Uterus (tissue), 2 donors: ENCODE measurements at regions not wholly inside any gene's neighbourhood (a gene's known extent, or its start where the extent isn't known, plus 50 kb on each side); places are given as distances from the start of the nearest gene placed in this dataset.

Source experiments
- POLR2A ChIP-seq, 2 donors: fragments of 450-650 bp; IDR thresholded peaks; one replicate each; pipeline ENCODE4 v1.6.1; 2016; ENCODE audit warnings: antibody characterized with exemption in 2 of 2, mild to moderate bottlenecking in 1 of 2, moderate library complexity in 1 of 2
- TF ChIP-seq, protein P1 (sequence below), 4 experiments: fragments of 200-600 bp in 2 of 4; fragments of 450-650 bp in 2 of 4; sonication (generic) in 2 of 4; IDR thresholded peaks; one replicate each; pipeline ENCODE4 v1.5.1; 2016 to 2019; ENCODE audit warnings: antibody characterized with exemption in 4 of 4, mild to moderate bottlenecking in 2 of 4, moderate library complexity in 1 of 4

GRCh38 chr1:184145083-184145482, 93.6 kb downstream of the TSEN15 start:
- TF ChIP-seq, protein P1, sequence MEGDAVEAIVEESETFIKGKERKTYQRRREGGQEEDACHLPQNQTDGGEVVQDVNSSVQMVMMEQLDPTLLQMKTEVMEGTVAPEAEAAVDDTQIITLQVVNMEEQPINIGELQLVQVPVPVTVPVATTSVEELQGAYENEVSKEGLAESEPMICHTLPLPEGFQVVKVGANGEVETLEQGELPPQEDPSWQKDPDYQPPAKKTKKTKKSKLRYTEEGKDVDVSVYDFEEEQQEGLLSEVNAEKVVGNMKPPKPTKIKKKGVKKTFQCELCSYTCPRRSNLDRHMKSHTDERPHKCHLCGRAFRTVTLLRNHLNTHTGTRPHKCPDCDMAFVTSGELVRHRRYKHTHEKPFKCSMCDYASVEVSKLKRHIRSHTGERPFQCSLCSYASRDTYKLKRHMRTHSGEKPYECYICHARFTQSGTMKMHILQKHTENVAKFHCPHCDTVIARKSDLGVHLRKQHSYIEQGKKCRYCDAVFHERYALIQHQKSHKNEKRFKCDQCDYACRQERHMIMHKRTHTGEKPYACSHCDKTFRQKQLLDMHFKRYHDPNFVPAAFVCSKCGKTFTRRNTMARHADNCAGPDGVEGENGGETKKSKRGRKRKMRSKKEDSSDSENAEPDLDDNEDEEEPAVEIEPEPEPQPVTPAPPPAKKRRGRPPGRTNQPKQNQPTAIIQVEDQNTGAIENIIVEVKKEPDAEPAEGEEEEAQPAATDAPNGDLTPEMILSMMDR (IDR thresholded peaks at IDR 0.05) = no peak
- no peak for TF ChIP-seq POLR2A (IDR thresholded peaks at IDR 0.05)
